Astrocyte (in vitro differentiated cells and primary cell): ENCODE measurements at regions not wholly inside any gene's neighbourhood (a gene's known extent, or its start where the extent isn't known, plus 50 kb on each side); places are given as distances from the start of the nearest gene placed in this dataset.

ENCODE experiments used
- EZH2 ChIP-seq: IDR thresholded peaks from 2 replicates; pipeline ENCODE4 v1.6.1; 2012; ENCODE audit warnings: mild to moderate bottlenecking, low read length, inconsistent platforms; ENCODE audit not compliant: insufficient read depth
- TF ChIP-seq, protein P1 (sequence below): IDR thresholded peaks from 2 replicates; pipeline ENCODE4 v1.5.1; 2011; ENCODE audit warnings: low read depth, mild to moderate bottlenecking, inconsistent platforms, low read length, moderate library complexity; ENCODE audit not compliant: insufficient read depth

DNA sequence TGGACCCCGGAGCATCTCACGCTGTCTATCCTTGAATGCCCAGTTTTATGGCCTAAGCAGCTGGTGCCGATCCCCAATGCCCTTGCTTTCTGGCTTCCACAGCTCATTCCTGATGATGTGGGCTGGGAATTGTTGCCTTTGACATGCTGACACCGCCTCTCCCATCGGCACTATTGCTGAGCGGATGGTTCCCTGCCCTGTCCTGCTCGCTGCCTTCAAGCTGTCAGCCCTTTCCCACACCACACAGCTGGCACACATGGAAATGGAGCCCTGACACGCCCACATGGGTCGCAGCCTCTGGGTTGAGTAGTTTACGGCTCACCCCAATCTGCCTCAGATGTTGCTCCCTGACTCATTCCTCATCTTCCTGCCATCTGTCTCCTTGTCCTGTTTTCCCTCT, 110.2 kb upstream of the SESN3 start:
- TF ChIP-seq, protein P1, sequence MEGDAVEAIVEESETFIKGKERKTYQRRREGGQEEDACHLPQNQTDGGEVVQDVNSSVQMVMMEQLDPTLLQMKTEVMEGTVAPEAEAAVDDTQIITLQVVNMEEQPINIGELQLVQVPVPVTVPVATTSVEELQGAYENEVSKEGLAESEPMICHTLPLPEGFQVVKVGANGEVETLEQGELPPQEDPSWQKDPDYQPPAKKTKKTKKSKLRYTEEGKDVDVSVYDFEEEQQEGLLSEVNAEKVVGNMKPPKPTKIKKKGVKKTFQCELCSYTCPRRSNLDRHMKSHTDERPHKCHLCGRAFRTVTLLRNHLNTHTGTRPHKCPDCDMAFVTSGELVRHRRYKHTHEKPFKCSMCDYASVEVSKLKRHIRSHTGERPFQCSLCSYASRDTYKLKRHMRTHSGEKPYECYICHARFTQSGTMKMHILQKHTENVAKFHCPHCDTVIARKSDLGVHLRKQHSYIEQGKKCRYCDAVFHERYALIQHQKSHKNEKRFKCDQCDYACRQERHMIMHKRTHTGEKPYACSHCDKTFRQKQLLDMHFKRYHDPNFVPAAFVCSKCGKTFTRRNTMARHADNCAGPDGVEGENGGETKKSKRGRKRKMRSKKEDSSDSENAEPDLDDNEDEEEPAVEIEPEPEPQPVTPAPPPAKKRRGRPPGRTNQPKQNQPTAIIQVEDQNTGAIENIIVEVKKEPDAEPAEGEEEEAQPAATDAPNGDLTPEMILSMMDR, result no peak
- TF ChIP-seq EZH2, result no peak
